H9 (cell line): ENCODE measurements at regions not wholly inside any gene's neighbourhood (a gene's known extent, or its start where the extent isn't known, plus 50 kb on each side); places are given as distances from the start of the nearest gene placed in this dataset.

ENCODE experiments used
- DNase-seq: peaks from one replicate; pipeline ENCODE4 v3.0.0-alpha.2; 2017
- H2AFZ ChIP-seq: one replicate; pipeline ENCODE4 v1.6.1; 2013; ENCODE audit warnings: mild to moderate bottlenecking, low read length, control low read depth, moderate library complexity
- H2AK5ac ChIP-seq: 2 replicates; pipeline ENCODE4 v1.6.1; 2013; ENCODE audit warnings: low read length, control low read depth, mixed read lengths; ENCODE audit not compliant: insufficient read length
- H2BK120ac ChIP-seq: one replicate; pipeline ENCODE4 v1.6.1; 2013; ENCODE audit warnings: low read depth, mild to moderate bottlenecking, low read length, control low read depth, inconsistent platforms; ENCODE audit not compliant: poor library complexity, severe bottlenecking
- H2BK12ac ChIP-seq: 2 replicates; pipeline ENCODE4 v1.6.1; 2013; ENCODE audit warnings: low read length, control low read depth, mixed read lengths, low read depth; ENCODE audit not compliant: insufficient read length
- H2BK15ac ChIP-seq: 2 replicates; pipeline ENCODE4 v1.6.1; 2013; ENCODE audit warnings: low read depth, low read length, control low read depth
- H2BK20ac ChIP-seq: one replicate; pipeline ENCODE4 v1.6.1; 2013; ENCODE audit warnings: low read depth, mild to moderate bottlenecking, low read length, control low read depth, inconsistent platforms; ENCODE audit not compliant: poor library complexity, severe bottlenecking
- H2BK5ac ChIP-seq: 2 replicates; pipeline ENCODE4 v1.6.1; 2013; ENCODE audit warnings: low read length, control low read depth, mixed read lengths; ENCODE audit not compliant: insufficient read length
- H3K14ac ChIP-seq: 2 replicates; pipeline ENCODE4 v1.6.1; 2013; ENCODE audit warnings: low read length, control low read depth; ENCODE audit not compliant: insufficient read depth
- H3K18ac ChIP-seq: 2 replicates; pipeline ENCODE4 v1.6.1; 2013; ENCODE audit warnings: low read depth, mild to moderate bottlenecking, mixed read lengths, low read length, control low read depth; ENCODE audit not compliant: insufficient read length
- H3K23ac ChIP-seq: 2 replicates; pipeline ENCODE4 v1.6.1; 2013; ENCODE audit warnings: low read length, control low read depth, mixed read lengths, low read depth; ENCODE audit not compliant: insufficient read length
- H3K23me2 ChIP-seq: 2 replicates; pipeline ENCODE4 v1.6.1; 2013; ENCODE audit warnings: low read depth, mild to moderate bottlenecking, mixed read lengths, low read length, control low read depth; ENCODE audit not compliant: insufficient read length, poor library complexity, severe bottlenecking
- H3K27ac ChIP-seq: 2 replicates; pipeline ENCODE4 v1.5.1; 2013; ENCODE audit warnings: low read length, control low read depth, mixed read lengths, low read depth; ENCODE audit not compliant: insufficient read length
- H3K27me3 ChIP-seq: 2 replicates; pipeline ENCODE4 v1.6.1; 2013; ENCODE audit warnings: low read length, control low read depth, inconsistent platforms; ENCODE audit not compliant: insufficient read depth
- H3K4ac ChIP-seq: 2 replicates; pipeline ENCODE4 v1.6.1; 2013; ENCODE audit warnings: low read depth, mild to moderate bottlenecking, control low read depth, inconsistent platforms, low read length, moderate library complexity
- H3K4me1 ChIP-seq: 2 replicates; pipeline ENCODE4 v1.6.1; 2013; ENCODE audit warnings: low read length, control low read depth, inconsistent platforms; ENCODE audit not compliant: insufficient read depth
- H3K4me2 ChIP-seq: 2 replicates; pipeline ENCODE4 v1.6.1; 2013; ENCODE audit warnings: low read length, control low read depth, mixed read lengths; ENCODE audit not compliant: insufficient read length, insufficient read depth
- H3K56ac ChIP-seq: 2 replicates; pipeline ENCODE4 v1.6.1; 2013; ENCODE audit warnings: low read depth, mild to moderate bottlenecking, mixed read lengths, low read length, control low read depth; ENCODE audit not compliant: insufficient read length
- H3K79me1 ChIP-seq: 2 replicates; pipeline ENCODE4 v1.6.1; 2013; ENCODE audit warnings: low read depth, mild to moderate bottlenecking, moderate library complexity, low read length, control low read depth, inconsistent platforms; ENCODE audit not compliant: insufficient read depth, poor library complexity, severe bottlenecking
- H3K79me2 ChIP-seq: 2 replicates; pipeline ENCODE4 v1.6.1; 2013; ENCODE audit warnings: low read length, control low read depth, inconsistent platforms; ENCODE audit not compliant: insufficient read depth
- H3K9ac ChIP-seq: 2 replicates; pipeline ENCODE4 v1.6.1; 2013; ENCODE audit warnings: low read length, control low read depth, mixed read lengths; ENCODE audit not compliant: insufficient read length; ENCODE audit errors: extremely low read depth
- H3K9me3 ChIP-seq: one replicate; pipeline ENCODE4 v1.6.1; 2013; ENCODE audit warnings: low read depth, low read length, inconsistent platforms; ENCODE audit not compliant: control insufficient read depth
- H3T11ph ChIP-seq: one replicate; pipeline ENCODE4 v1.6.1; 2013; ENCODE audit warnings: mild to moderate bottlenecking, low read length, control low read depth, inconsistent platforms
- H4K20me1 ChIP-seq: one replicate; pipeline ENCODE4 v1.6.1; 2013; ENCODE audit not compliant: control insufficient read depth, insufficient read length, insufficient read depth
- H4K5ac ChIP-seq: 2 replicates; pipeline ENCODE4 v1.6.1; 2013; ENCODE audit warnings: low read depth, mild to moderate bottlenecking, mixed read lengths, low read length, control low read depth; ENCODE audit not compliant: insufficient read length
- H4K8ac ChIP-seq: replicated peaks from 2 replicates; pipeline ENCODE4 v1.6.1; 2013; ENCODE audit warnings: low read length, control low read depth, mixed read lengths, low read depth; ENCODE audit not compliant: insufficient read length
- H4K91ac ChIP-seq: 2 replicates; pipeline ENCODE4 v1.6.1; 2013; ENCODE audit warnings: low read depth, mild to moderate bottlenecking, moderate library complexity, mixed read lengths, low read length, control low read depth; ENCODE audit not compliant: insufficient read length
- H3K27ac Mint-ChIP-seq, 3 experiments: 2 replicates in 2 of 3; 3 replicates in 1 of 3; pipeline ENCODE4 v1.8.0; 2020 to 2021; ENCODE audit warnings: mixed read lengths in 3 of 3, mild to moderate bottlenecking in 1 of 3, moderate library complexity in 1 of 3
- H3K27me3 Mint-ChIP-seq: 2 replicates; pipeline ENCODE4 v1.8.0; 2021; ENCODE audit warnings: low read depth, mild to moderate bottlenecking, moderate library complexity, mixed read lengths
- H3K36me3 Mint-ChIP-seq, 3 experiments: 2 replicates in 2 of 3; 3 replicates in 1 of 3; pipeline ENCODE4 v1.8.0; 2020 to 2021; ENCODE audit warnings: low read depth in 3 of 3, mixed read lengths in 3 of 3; ENCODE audit not compliant: insufficient read depth in 1 of 3
- H3K4me1 Mint-ChIP-seq, 2 experiments: 2 replicates each; pipeline ENCODE4 v1.8.0; 2020; ENCODE audit warnings: mixed read lengths in 2 of 2
- H3K4me3 Mint-ChIP-seq, 2 experiments: 2 replicates in 1 of 2; 3 replicates in 1 of 2; pipeline ENCODE4 v1.8.0; 2020 to 2021; ENCODE audit warnings: mild to moderate bottlenecking in 2 of 2, mixed read lengths in 2 of 2, moderate library complexity in 1 of 2
- H3K9me3 Mint-ChIP-seq, 2 experiments: 2 replicates in 1 of 2; 3 replicates in 1 of 2; pipeline ENCODE4 v1.8.0; 2020; ENCODE audit warnings: mild to moderate bottlenecking in 2 of 2, mixed read lengths in 2 of 2, moderate library complexity in 1 of 2
- CTCF ChIP-seq: fragments of 200-600 bp; sonication (generic); conservative IDR thresholded peaks from 3 replicates; pipeline ENCODE4 v1.8.0; 2021; ENCODE audit warnings: antibody characterized with exemption, mild to moderate bottlenecking
- WGBS: extraction: QIAGEN DNeasy Blood & Tissue Kit; methylation state at CpG from one replicate; pipeline ENCODE4 v1.1.7; 2013; ENCODE audit warnings: missing lambda C conversion rate, low lambda C conversion rate, mixed read lengths; ENCODE audit not compliant: insufficient read length; ENCODE audit errors: extremely low coverage; 5-methylcytosine and 5-hydroxymethylcytosine counted together

DNA sequence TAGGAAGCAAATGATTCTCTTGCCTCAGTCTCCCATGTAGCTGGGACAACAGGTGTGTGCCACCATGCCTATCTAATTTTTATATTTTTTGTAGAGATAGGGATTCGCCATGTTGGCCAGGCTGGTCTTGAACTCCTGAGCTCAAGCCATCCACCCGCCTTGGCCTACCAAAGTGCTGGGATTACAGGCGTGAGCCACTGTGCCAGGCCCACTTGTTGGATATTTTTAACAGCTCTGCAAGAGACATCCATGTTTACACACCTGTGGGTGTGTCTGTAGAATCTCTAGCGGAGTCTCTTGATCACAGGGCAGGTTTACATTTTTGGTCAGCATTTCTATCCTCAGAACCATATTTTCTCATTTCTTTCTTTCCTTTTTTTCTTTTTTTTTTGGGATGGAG is 53.1 kb upstream of the ZFP64 start:
- Histone ChIP-seq H3K23ac (no peak overlapping the region), H2BK20ac (no peak overlapping the region), H3K56ac (no peak overlapping the region), H4K20me1 (no peaks in the 10 kb centered on the region), H2AFZ (no peak overlapping the region), H3K27me3 (no peaks in the 10 kb centered on the region), H4K91ac (no peak overlapping the region), H3K4me1 (no peaks in the 10 kb centered on the region), H3K18ac (no peak overlapping the region), H3K79me1 (no peaks in the 10 kb centered on the region), H4K8ac (no peak overlapping the region), H3T11ph (no peak overlapping the region), H3K9me3 (no peaks in the 10 kb centered on the region), H3K23me2 (no peaks in the 10 kb centered on the region), H4K5ac (no peak overlapping the region), H3K4me2 (no peak overlapping the region), H3K27ac (no peak overlapping the region), H2BK12ac (no peak overlapping the region), H2BK5ac (no peak overlapping the region), H3K4ac (no peak overlapping the region), H2AK5ac (no peak overlapping the region), H2BK120ac (no peak overlapping the region), H3K14ac (no peak overlapping the region), H3K9ac (no peak overlapping the region), H3K79me2 (no peaks in the 10 kb centered on the region), H2BK15ac (no peak overlapping the region)
- no peak for DNase-seq
- no CpG with 5 or more reads among the region's 4 CpGs for WGBS
- Mint-ChIP-seq H3K9me3 (peaks cover 2 to 4% of the 10 kb centered on the region in 2 experiments; a peak in 3 of 5 replicates), H3K4me3 (no peak overlapping the region), H3K27me3 (peaks cover 1% of the 10 kb centered on the region), H3K36me3 (no peaks in the 10 kb centered on the region), H3K27ac (no peak overlapping the region), H3K4me1 (no peaks in the 10 kb centered on the region)
- TF ChIP-seq CTCF, result no peak
